ENCODE measurements at regions not wholly inside any gene's neighbourhood (a gene's known extent, or its start where the extent isn't known, plus 50 kb on each side); places are given as distances from the start of the nearest gene placed in this dataset.
"Not testable (repeated sequence)": the region's sequence is repeated elsewhere in the genome, so short reads cannot be mapped to it uniquely, and the experiment has no call there.

GRCh38 chr13:74555651-74556420 is 421.6 kb upstream of the KLF12 start:
- no peak for DNase-seq

- no peak for DNase-seq
Observed at GRCh38 chr13:74555276-74555625, 421.0 kb upstream of the KLF12 start.

- DNase-seq: no peak
Observed at GRCh38 chr13:74554569-74555275, 420.5 kb upstream of the KLF12 start.

GRCh38 chr13:74550039-74550438 is 415.8 kb upstream of the KLF12 start:
- no peak for DNase-seq

GRCh38 chr13:74536649-74537048 is 402.4 kb upstream of the KLF12 start:
- DNase-seq: not testable (repeated sequence)

GRCh38 chr13:74533226-74533625 is 399.0 kb upstream of the KLF12 start:
- no peak for DNase-seq

- no peak for DNase-seq
Observed at GRCh38 chr13:74530011-74530410, 395.8 kb upstream of the KLF12 start.

GRCh38 chr13:74528734-74529513 is 394.7 kb upstream of the KLF12 start:
- no peak for DNase-seq

GRCh38 chr13:74523057-74523456 is 388.9 kb upstream of the KLF12 start:
- DNase-seq: no peak

GRCh38 chr13:74511523-74511922 is 377.3 kb upstream of the KLF12 start:
- DNase-seq: no peak

GRCh38 chr13:74487091-74487722 is 353.0 kb upstream of the KLF12 start:
- no peak for DNase-seq

- no peak for DNase-seq
Observed at GRCh38 chr13:74485757-74486156, 351.6 kb upstream of the KLF12 start.

- no peak for DNase-seq
Observed at GRCh38 chr13:74479124-74479523, 344.9 kb upstream of the KLF12 start.

- no peak for DNase-seq
Observed at GRCh38 chr13:74476788-74477187, 342.6 kb upstream of the KLF12 start.

- no peak for DNase-seq
Observed at GRCh38 chr13:74476365-74476764, 342.2 kb upstream of the KLF12 start.

- no peak for DNase-seq
Observed at GRCh38 chr13:74466864-74467263, 332.7 kb upstream of the KLF12 start.

- no peak for DNase-seq
Observed at GRCh38 chr13:74466020-74466419, 331.8 kb upstream of the KLF12 start.

GRCh38 chr13:74465271-74465670 is 331.1 kb upstream of the KLF12 start:
- DNase-seq: no peak

GRCh38 chr13:74464670-74465069 is 330.5 kb upstream of the KLF12 start:
- no peak for DNase-seq

- DNase-seq: no peak
Observed at GRCh38 chr13:74461011-74461410, 326.8 kb upstream of the KLF12 start.

GRCh38 chr13:74452881-74453280 is 318.7 kb upstream of the KLF12 start:
- no peak for DNase-seq

GRCh38 chr13:74452176-74452575 is 318.0 kb upstream of the KLF12 start:
- DNase-seq: no peak

GRCh38 chr13:74450964-74451363 is 316.8 kb upstream of the KLF12 start:
- DNase-seq: no peak

GRCh38 chr13:74450525-74450845 is 316.3 kb upstream of the KLF12 start:
- DNase-seq: no peak
